ENCODE measurements at regions not wholly inside any gene's neighbourhood (a gene's known extent, or its start where the extent isn't known, plus 50 kb on each side); places are given as distances from the start of the nearest gene placed in this dataset.

DNA sequence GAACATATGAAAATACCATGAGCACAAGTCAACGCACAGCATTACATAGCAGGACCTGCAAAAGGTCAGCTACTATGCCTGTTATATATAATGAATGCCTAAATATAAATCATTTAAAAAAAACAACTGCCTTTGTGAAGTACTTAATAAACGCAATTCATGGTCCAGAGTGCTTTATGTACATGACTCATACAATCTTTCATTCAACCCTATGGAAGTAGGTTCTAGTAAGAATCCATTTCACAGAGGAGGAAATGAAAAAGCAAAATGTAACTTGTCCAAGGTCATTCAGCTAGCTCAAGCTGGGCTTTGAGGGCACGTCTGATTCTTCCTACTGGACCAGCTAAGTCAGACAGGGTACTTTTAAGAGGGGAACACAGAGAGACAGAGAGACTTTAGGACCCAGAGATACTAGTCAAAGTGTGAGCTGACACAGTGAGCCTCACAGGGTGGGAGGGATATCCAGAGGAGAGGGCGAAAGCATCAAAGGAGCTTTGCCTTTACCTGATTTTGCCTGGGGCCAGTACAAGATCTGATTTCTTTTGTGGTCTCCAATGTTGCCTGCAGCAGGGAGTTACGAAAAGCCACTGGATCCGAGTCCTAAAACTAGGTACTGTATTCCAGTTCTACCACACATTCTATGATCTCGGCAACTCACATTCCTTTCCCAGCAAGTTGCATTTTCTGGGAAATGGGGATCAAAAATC lies 83.4 kb upstream of the ZFHX3 start:
- H3K4me1 ChIP-seq, result no peaks in the 10 kb centered on the region
- H3K27me3 ChIP-seq (ENCODE audit: control insufficient read depth, insufficient read depth, low read length), result no peaks in the 10 kb centered on the region
- H3K79me2 ChIP-seq, result no peaks in the 10 kb centered on the region
- no peak overlapping the region for H3K4me2 ChIP-seq (ENCODE audit: low read length)
- no peaks in the 10 kb centered on the region for H3K9me3 ChIP-seq (ENCODE audit: control insufficient read depth, low read length)
- TF ChIP-seq, protein P1, sequence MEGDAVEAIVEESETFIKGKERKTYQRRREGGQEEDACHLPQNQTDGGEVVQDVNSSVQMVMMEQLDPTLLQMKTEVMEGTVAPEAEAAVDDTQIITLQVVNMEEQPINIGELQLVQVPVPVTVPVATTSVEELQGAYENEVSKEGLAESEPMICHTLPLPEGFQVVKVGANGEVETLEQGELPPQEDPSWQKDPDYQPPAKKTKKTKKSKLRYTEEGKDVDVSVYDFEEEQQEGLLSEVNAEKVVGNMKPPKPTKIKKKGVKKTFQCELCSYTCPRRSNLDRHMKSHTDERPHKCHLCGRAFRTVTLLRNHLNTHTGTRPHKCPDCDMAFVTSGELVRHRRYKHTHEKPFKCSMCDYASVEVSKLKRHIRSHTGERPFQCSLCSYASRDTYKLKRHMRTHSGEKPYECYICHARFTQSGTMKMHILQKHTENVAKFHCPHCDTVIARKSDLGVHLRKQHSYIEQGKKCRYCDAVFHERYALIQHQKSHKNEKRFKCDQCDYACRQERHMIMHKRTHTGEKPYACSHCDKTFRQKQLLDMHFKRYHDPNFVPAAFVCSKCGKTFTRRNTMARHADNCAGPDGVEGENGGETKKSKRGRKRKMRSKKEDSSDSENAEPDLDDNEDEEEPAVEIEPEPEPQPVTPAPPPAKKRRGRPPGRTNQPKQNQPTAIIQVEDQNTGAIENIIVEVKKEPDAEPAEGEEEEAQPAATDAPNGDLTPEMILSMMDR (IDR thresholded peaks at IDR 0.05), result no peak
- no peak overlapping the region for H3K4me3 ChIP-seq (ENCODE audit: low read depth, low read length)
- H2AFZ ChIP-seq, result no peak overlapping the region
- no peak overlapping the region for H3K9ac ChIP-seq
- no peak overlapping the region for H3K27ac ChIP-seq
- H3K36me3 ChIP-seq (ENCODE audit: control insufficient read depth, insufficient read depth, low read length), result no peaks in the 10 kb centered on the region

- Histone ChIP-seq H3K79me2 (no peaks in the 10 kb centered on the region), H3K4me1 (no peaks in the 10 kb centered on the region), H2AFZ (no peak overlapping the region), H3K36me3 (ENCODE audit: control insufficient read depth, insufficient read depth, low read length) (no peaks in the 10 kb centered on the region), H3K9me3 (ENCODE audit: control insufficient read depth, low read length) (no peaks in the 10 kb centered on the region), H3K4me2 (ENCODE audit: low read length) (no peak overlapping the region), H3K4me3 (ENCODE audit: low read depth, low read length) (no peak overlapping the region), H3K9ac (no peak overlapping the region), H3K27me3 (ENCODE audit: control insufficient read depth, insufficient read depth, low read length) (no peaks in the 10 kb centered on the region), H3K27ac (no peak overlapping the region)
- TF ChIP-seq, protein P1 (IDR thresholded peaks at IDR 0.05), result no peak
Measured at GRCh38 chr16:73129455-73129854, 81.5 kb upstream of the ZFHX3 start.

DNA sequence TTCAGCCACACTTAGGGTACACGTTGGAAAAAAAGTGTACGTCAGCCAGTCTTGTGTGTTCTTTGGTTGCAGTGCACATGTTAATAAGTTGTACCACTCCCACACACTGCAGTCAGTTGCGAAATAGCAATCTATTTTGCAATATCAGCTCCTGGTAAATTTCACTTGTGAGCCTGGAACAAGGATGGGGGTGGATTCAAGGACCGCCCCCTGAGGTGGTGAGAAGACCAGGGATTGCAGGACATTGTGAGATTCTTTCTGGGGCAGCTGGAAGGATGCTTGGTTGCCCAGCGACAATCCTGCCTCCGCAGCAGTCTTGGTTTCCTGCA lies 78.6 kb upstream of the ZFHX3 start:
- H2AFZ ChIP-seq, result no peak overlapping the region
- H3K4me1 ChIP-seq, result no peaks in the 10 kb centered on the region

GRCh38 chr16:73125850-73126524 lies 78.1 kb upstream of the ZFHX3 start:
- no peaks in the 10 kb centered on the region for H3K27me3 ChIP-seq (ENCODE audit: control insufficient read depth, insufficient read depth, low read length)
- no peak overlapping the region for H3K27ac ChIP-seq
- TF ChIP-seq, protein P1 (IDR thresholded peaks at IDR 0.05), result no peak
- H3K79me2 ChIP-seq, result no peaks in the 10 kb centered on the region
- H3K9ac ChIP-seq, result no peak overlapping the region
- H3K4me3 ChIP-seq (ENCODE audit: low read depth, low read length), result no peak overlapping the region
- no peaks in the 10 kb centered on the region for H3K4me1 ChIP-seq
- no peak overlapping the region for H3K4me2 ChIP-seq (ENCODE audit: low read length)
- no peak overlapping the region for H2AFZ ChIP-seq
- H3K9me3 ChIP-seq (ENCODE audit: control insufficient read depth, low read length), result no peaks in the 10 kb centered on the region
- H3K36me3 ChIP-seq (ENCODE audit: control insufficient read depth, insufficient read depth, low read length), result no peaks in the 10 kb centered on the region

More for the DNA sequence above, 78.6 kb upstream of the ZFHX3 start:
- Histone ChIP-seq H3K4me2 (ENCODE audit: low read length) (no peak overlapping the region), H3K79me2 (no peaks in the 10 kb centered on the region), H3K4me3 (ENCODE audit: low read depth, low read length) (no peak overlapping the region), H3K9ac (no peak overlapping the region), H3K27me3 (ENCODE audit: control insufficient read depth, insufficient read depth, low read length) (no peaks in the 10 kb centered on the region), H3K36me3 (ENCODE audit: control insufficient read depth, insufficient read depth, low read length) (no peaks in the 10 kb centered on the region), H3K9me3 (ENCODE audit: control insufficient read depth, low read length) (no peaks in the 10 kb centered on the region), H3K27ac (no peak overlapping the region)
- TF ChIP-seq, protein P1 (IDR thresholded peaks at IDR 0.05), result no peak
